ENCODE measurements at regions not wholly inside any gene's neighbourhood (a gene's known extent, or its start where the extent isn't known, plus 50 kb on each side); places are given as distances from the start of the nearest gene placed in this dataset.

DNA sequence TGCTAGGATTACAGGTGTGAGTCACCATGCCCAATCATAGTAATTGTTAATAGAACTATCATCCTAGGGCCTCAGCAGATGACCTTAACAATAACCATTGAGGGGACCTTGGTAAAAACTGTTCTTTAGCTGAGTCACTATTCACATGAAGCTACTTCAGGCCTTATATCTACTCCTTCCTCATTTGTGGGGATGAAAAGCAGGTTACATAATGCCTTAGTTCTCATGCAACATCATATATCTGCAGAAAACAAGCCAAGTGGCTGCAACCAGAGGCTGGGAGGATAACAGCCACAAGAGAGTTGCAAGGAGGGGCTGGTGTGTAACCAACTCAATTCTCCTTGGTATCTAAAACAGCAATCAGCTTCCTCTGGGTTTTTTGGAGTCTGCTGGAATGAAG is 445.4 kb downstream of the NBAS start:
- Mint-ChIP-seq H3K4me3 (no peak overlapping the region), H3K27ac (no peak overlapping the region)
- no peak for ATAC-seq (ENCODE audit: low read depth in 2 of 2)

DNA sequence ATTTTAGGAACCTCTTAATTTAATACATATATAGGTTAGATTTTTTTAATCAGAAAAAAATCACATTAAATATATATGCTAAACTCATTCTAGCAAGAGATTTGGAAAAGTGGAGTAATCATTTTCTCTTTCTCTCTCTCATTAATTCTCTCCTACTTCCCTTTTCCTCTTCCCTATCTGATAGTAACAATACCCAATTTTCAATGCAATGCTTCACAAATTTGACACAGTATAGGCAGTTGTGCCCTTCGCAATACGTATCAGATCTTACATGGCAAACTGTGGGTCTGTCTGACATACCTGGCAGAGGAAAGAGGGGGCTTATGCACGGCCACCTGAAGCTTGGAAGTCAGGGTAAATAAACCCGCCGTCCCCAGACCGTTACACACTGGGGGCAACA is 444.3 kb downstream of the NBAS start:
- no peak overlapping the region for H3K4me3 ChIP-seq (ENCODE audit: low read depth, low read length)
- ATAC-seq (ENCODE audit: low read depth in 2 of 2) (no peak), DNase-seq (no peak)

More for the DNA sequence above, 445.4 kb downstream of the NBAS start:
- no peak for DNase-seq
- Histone ChIP-seq H3K4me3 (ENCODE audit: low read depth, low read length) (no peak overlapping the region), H3K27ac (ENCODE audit: insufficient read depth, low read length, poor library complexity, severe bottlenecking) (no peak overlapping the region), H3K4me1 (ENCODE audit: control insufficient read depth, insufficient read depth, low read length, poor library complexity, severe bottlenecking) (no peaks in the 10 kb centered on the region), H3K9me3 (ENCODE audit: control insufficient read depth in 2 of 2, low read length in 2 of 2) (peaks cover 14 to 15% of the 10 kb centered on the region in 2 experiments), H3K27me3 (ENCODE audit: control insufficient read depth, insufficient read depth, low read length) (no peaks in the 10 kb centered on the region), H3K36me3 (ENCODE audit: control insufficient read depth, insufficient read depth, low read length) (no peaks in the 10 kb centered on the region)
- Mint-ChIP-seq H3K27me3 (no peaks in the 10 kb centered on the region), H3K9me3 (peaks cover 4 to 19% (median 10%) of the 10 kb centered on the region in 7 donors), H3K4me1 (peaks cover 0 to 4% (median 2%) of the 10 kb centered on the region in 4 donors), H3K36me3 (no peaks in the 10 kb centered on the region)

More for the DNA sequence above, 444.3 kb downstream of the NBAS start:
- Histone ChIP-seq H3K27me3 (ENCODE audit: control insufficient read depth, insufficient read depth, low read length) (no peaks in the 10 kb centered on the region), H3K27ac (ENCODE audit: insufficient read depth, low read length, poor library complexity, severe bottlenecking) (no peak overlapping the region), H3K9me3 (ENCODE audit: control insufficient read depth in 2 of 2, low read length in 2 of 2) (peaks cover 5 to 9% of the 10 kb centered on the region in 2 experiments), H3K4me1 (ENCODE audit: control insufficient read depth, insufficient read depth, low read length, poor library complexity, severe bottlenecking) (no peaks in the 10 kb centered on the region), H3K36me3 (ENCODE audit: control insufficient read depth, insufficient read depth, low read length) (no peaks in the 10 kb centered on the region)
- Mint-ChIP-seq H3K4me1 (peaks cover 0 to 5% (median 2%) of the 10 kb centered on the region in 4 donors), H3K36me3 (no peaks in the 10 kb centered on the region), H3K4me3 (no peak overlapping the region), H3K27ac (no peak overlapping the region), H3K27me3 (no peaks in the 10 kb centered on the region), H3K9me3 (peaks cover 3 to 10% (median 10%) of the 10 kb centered on the region in 7 donors)
